Coronary artery (tissue), 2 donors: ENCODE measurements at regions not wholly inside any gene's neighbourhood (a gene's known extent, or its start where the extent isn't known, plus 50 kb on each side); places are given as distances from the start of the nearest gene placed in this dataset.

Experiments
- DNase-seq: peaks from one replicate; pipeline ENCODE4 v3.0.0-alpha.2; 2017; ENCODE audit warnings: low spot score
- H3K27ac ChIP-seq, 2 donors: fragments of 200-600 bp; sonication (generic); one replicate each; pipeline ENCODE4 v1.5.1; 2016 to 2019
- H3K4me3 ChIP-seq: fragments of 200-600 bp; sonication (generic); 2 replicates; pipeline ENCODE4 v1.5.1; 2016; ENCODE audit warnings: mild to moderate bottlenecking, moderate library complexity
- CTCF ChIP-seq: fragments of 200-600 bp; sonication (generic); IDR thresholded peaks from one replicate; pipeline ENCODE4 v1.5.1; 2019; ENCODE audit warnings: antibody characterized with exemption

GRCh38 chr2:139293992-139294548 is 513.9 kb upstream of the NXPH2 start:
- DNase-seq = no peak
- no peak for TF ChIP-seq CTCF
- H3K27ac ChIP-seq = no peak overlapping the region
- H3K4me3 ChIP-seq = no peak overlapping the region

GRCh38 chr2:139281124-139281523 is 500.9 kb upstream of the NXPH2 start:
- no peak for TF ChIP-seq CTCF
- no peak for DNase-seq
- no peak overlapping the region for H3K27ac ChIP-seq
- no peak overlapping the region for H3K4me3 ChIP-seq

- TF ChIP-seq CTCF = no peak
- H3K27ac ChIP-seq = no peak overlapping the region
- H3K4me3 ChIP-seq = no peak overlapping the region
- no peak for DNase-seq
Observed at GRCh38 chr2:139271879-139272278, 491.7 kb upstream of the NXPH2 start.

GRCh38 chr2:139271149-139271548 is 491.0 kb upstream of the NXPH2 start:
- Histone ChIP-seq H3K4me3 (no peak overlapping the region), H3K27ac (no peak overlapping the region)
- TF ChIP-seq CTCF = no peak
- no peak for DNase-seq

GRCh38 chr2:139260052-139260430 is 479.9 kb upstream of the NXPH2 start:
- no peak overlapping the region for H3K4me3 ChIP-seq
- no peak overlapping the region for H3K27ac ChIP-seq
- no peak for DNase-seq
- TF ChIP-seq CTCF = no peak

GRCh38 chr2:139259422-139260051 is 479.3 kb upstream of the NXPH2 start:
- no peak overlapping the region for H3K4me3 ChIP-seq
- DNase-seq = no peak
- TF ChIP-seq CTCF = no peak
- H3K27ac ChIP-seq = no peak overlapping the region

- Histone ChIP-seq H3K4me3 (no peak overlapping the region), H3K27ac (no peak overlapping the region)
- DNase-seq = no peak
- TF ChIP-seq CTCF = no peak
Observed at GRCh38 chr2:139241286-139241685, 461.1 kb upstream of the NXPH2 start.
